ENCODE measurements at regions not wholly inside any gene's neighbourhood (a gene's known extent, or its start where the extent isn't known, plus 50 kb on each side); places are given as distances from the start of the nearest gene placed in this dataset.

- Histone ChIP-seq H3K9ac (ENCODE audit: low read depth in 1 of 2, low read length in 2 of 2) (no peak overlapping the region), H3K36me3 (ENCODE audit: control insufficient read depth in 4 of 4, insufficient read depth in 3 of 4, low read depth in 1 of 4, low read length in 3 of 4) (no peaks in the 10 kb centered on the region), H3K4me1 (ENCODE audit: control insufficient read depth in 4 of 4, insufficient read depth in 4 of 4, low read length in 3 of 4) (no peaks in the 10 kb centered on the region), H3K27me3 (ENCODE audit: control insufficient read depth in 4 of 4, insufficient read depth in 4 of 4, low read length in 3 of 4) (no peaks in the 10 kb centered on the region), H3K27ac (ENCODE audit: low read depth in 1 of 2, low read length in 2 of 2) (no peak overlapping the region), H3K9me3 (ENCODE audit: control insufficient read depth in 4 of 4, low read length in 3 of 4) (no peaks in the 10 kb centered on the region), H3K4me3 (ENCODE audit: low read depth in 1 of 3, low read length in 3 of 3) (no peak overlapping the region)
- TF ChIP-seq NR2F2 (IDR thresholded peaks at IDR 0.05): no peak
- no peak for TF ChIP-seq MAX (IDR thresholded peaks at IDR 0.05)
- no peak for TF ChIP-seq YY1 (IDR thresholded peaks at IDR 0.05)
- no peak for TF ChIP-seq TAF1 (conservative IDR thresholded peaks at IDR 0.05)
- TF ChIP-seq GABPA (IDR thresholded peaks at IDR 0.05 in 1 of 2, conservative IDR thresholded peaks at IDR 0.05 in 1 of 2): no peak
- no peak for TF ChIP-seq RAD21 (IDR thresholded peaks at IDR 0.05)
- no peak for TF ChIP-seq REST (IDR thresholded peaks at IDR 0.05)
- no peak for TF ChIP-seq FOXA1 (IDR thresholded peaks at IDR 0.05)
- TF ChIP-seq JUND (IDR thresholded peaks at IDR 0.05): no peak
- no peak for TF ChIP-seq CTCF (IDR thresholded peaks at IDR 0.05; ENCODE audit: low read depth, low read length, missing input control)
- no peak for TF ChIP-seq RXRA (IDR thresholded peaks at IDR 0.05)
- no peak for TF ChIP-seq SP1 (IDR thresholded peaks at IDR 0.05)
- no peak for TF ChIP-seq HNF4A (conservative IDR thresholded peaks at IDR 0.05)
- no peak for TF ChIP-seq FOXA2 (IDR thresholded peaks at IDR 0.05)
- TF ChIP-seq EGR1 (IDR thresholded peaks at IDR 0.05; ENCODE audit: low read depth in 2 of 2): no peak
- TF ChIP-seq ATF3 (IDR thresholded peaks at IDR 0.05): no peak
- TF ChIP-seq HNF4G (IDR thresholded peaks at IDR 0.05): no peak
- DNase-seq (ENCODE audit: low spot score): no peak
- 87% methylated on average over 6 of the region's 6 CpGs for WGBS
These were observed 59.7 kb upstream of the CCDC6 start for GRCh38 chr10:59965899-59966650.

GRCh38 chr10:59962756-59963155 is 56.4 kb upstream of the CCDC6 start:
- Histone ChIP-seq H3K36me3 (ENCODE audit: control insufficient read depth in 4 of 4, insufficient read depth in 3 of 4, low read depth in 1 of 4, low read length in 3 of 4) (no peaks in the 10 kb centered on the region), H3K9me3 (ENCODE audit: control insufficient read depth in 4 of 4, low read length in 3 of 4) (no peaks in the 10 kb centered on the region), H3K4me1 (ENCODE audit: control insufficient read depth in 4 of 4, insufficient read depth in 4 of 4, low read length in 3 of 4) (no peaks in the 10 kb centered on the region), H3K4me3 (ENCODE audit: low read depth in 1 of 3, low read length in 3 of 3) (no peak overlapping the region), H3K27ac (ENCODE audit: low read depth in 1 of 2, low read length in 2 of 2) (no peak overlapping the region), H3K27me3 (ENCODE audit: control insufficient read depth in 4 of 4, insufficient read depth in 4 of 4, low read length in 3 of 4) (no peaks in the 10 kb centered on the region), H3K9ac (ENCODE audit: low read depth in 1 of 2, low read length in 2 of 2) (no peak overlapping the region)
- TF ChIP-seq HNF4G (IDR thresholded peaks at IDR 0.05) (no peak), HNF4A (conservative IDR thresholded peaks at IDR 0.05) (no peak), CTCF (IDR thresholded peaks at IDR 0.05; ENCODE audit: low read depth, low read length, missing input control) (no peak), YY1 (IDR thresholded peaks at IDR 0.05) (no peak), FOXA2 (IDR thresholded peaks at IDR 0.05) (no peak), TAF1 (conservative IDR thresholded peaks at IDR 0.05) (no peak), REST (IDR thresholded peaks at IDR 0.05) (no peak), SP1 (IDR thresholded peaks at IDR 0.05) (no peak), ATF3 (IDR thresholded peaks at IDR 0.05) (no peak), JUND (IDR thresholded peaks at IDR 0.05) (no peak), RAD21 (IDR thresholded peaks at IDR 0.05) (no peak), NR2F2 (IDR thresholded peaks at IDR 0.05) (no peak), RXRA (IDR thresholded peaks at IDR 0.05) (no peak)
- WGBS: 82% methylated on average over 4 of the region's 4 CpGs
- DNase-seq (ENCODE audit: low spot score): no peak
